NOMO-1 treated with dmso at 0.1 percent for 144 hours (cell line): ENCODE measurements at regions not wholly inside any gene's neighbourhood (a gene's known extent, or its start where the extent isn't known, plus 50 kb on each side); places are given as distances from the start of the nearest gene placed in this dataset.

Experiments used
- DNase-seq: peaks from one replicate; lab custom pipeline; 2025; ENCODE audit not compliant: unreplicated experiment; lab: John Stamatoyannopoulos, UW

GRCh38 chr5:67720162-67720772, 495.3 kb upstream of the PIK3R1 start:
- DNase-seq: no peak

GRCh38 chr5:67702008-67702407, 505.4 kb upstream of the CD180 start:
- no peak for DNase-seq

GRCh38 chr5:67699560-67699959, 503.0 kb upstream of the CD180 start:
- DNase-seq: no peak

- DNase-seq: no peak
These were observed 499.8 kb upstream of the CD180 start for GRCh38 chr5:67696446-67696845.

- DNase-seq: no peak
These were observed 498.8 kb upstream of the CD180 start for GRCh38 chr5:67695369-67695768.

GRCh38 chr5:67694810-67695191, 498.2 kb upstream of the CD180 start:
- no peak for DNase-seq

- DNase-seq: no peak
These were observed 497.6 kb upstream of the CD180 start for GRCh38 chr5:67693956-67694809.

- DNase-seq: no peak
These were observed 490.1 kb upstream of the CD180 start for GRCh38 chr5:67686746-67687145.

- DNase-seq: no peak
These were observed 485.1 kb upstream of the CD180 start for GRCh38 chr5:67681703-67682102.

GRCh38 chr5:67680099-67680498, 483.5 kb upstream of the CD180 start:
- no peak for DNase-seq

- peak; percentile 22 for DNase-seq
These were observed 482.7 kb upstream of the CD180 start for GRCh38 chr5:67679184-67679841.

GRCh38 chr5:67678594-67678993, 482.0 kb upstream of the CD180 start:
- DNase-seq: no peak

- DNase-seq: peak; percentile 22
These were observed 480.9 kb upstream of the CD180 start for GRCh38 chr5:67677422-67677970.

- no peak for DNase-seq
These were observed 480.3 kb upstream of the CD180 start for GRCh38 chr5:67676863-67677262.

- DNase-seq: no peak
These were observed 477.6 kb upstream of the CD180 start for GRCh38 chr5:67674159-67674655.

- DNase-seq: no peak
These were observed 477.0 kb upstream of the CD180 start for GRCh38 chr5:67673618-67674017.

- no peak for DNase-seq
These were observed 476.6 kb upstream of the CD180 start for GRCh38 chr5:67673180-67673579.

GRCh38 chr5:67672636-67673035, 476.0 kb upstream of the CD180 start:
- peak; percentile 35 for DNase-seq

GRCh38 chr5:67669916-67670315, 473.3 kb upstream of the CD180 start:
- no peak for DNase-seq

- no peak for DNase-seq
These were observed 463.6 kb upstream of the CD180 start for GRCh38 chr5:67660149-67660548.

GRCh38 chr5:67659288-67659687, 462.7 kb upstream of the CD180 start:
- no peak for DNase-seq

GRCh38 chr5:67657055-67657454, 460.5 kb upstream of the CD180 start:
- DNase-seq: no peak
